Activated CD4-positive, alpha-beta T cell treated with anti-CD3 and anti-CD28 coated beads, Interleukin-2, amount 10 ng/mL, durations not matched to agents 7 days and 5 days (primary cell): ENCODE measurements at regions not wholly inside any gene's neighbourhood (a gene's known extent, or its start where the extent isn't known, plus 50 kb on each side); places are given as distances from the start of the nearest gene placed in this dataset.

Experiments
- CTCF ChIA-PET: fragments of 350-600 bp; sonication (Branson Sonifier 250); formaldehyde crosslinking; loops from one replicate; lab custom pipeline; 2021; ENCODE audit warnings: antibody characterized with exemption; lab: Charles Lee
- POLR2A ChIA-PET: fragments of 350-600 bp; sonication (Branson Sonifier 250); formaldehyde crosslinking; loops from one replicate; lab custom pipeline; 2021; ENCODE audit warnings: antibody characterized with exemption; lab: Charles Lee
- DNase-seq: peaks from one replicate; pipeline ENCODE4 v3.0.0-alpha.2; 2020
- H3K27ac Mint-ChIP-seq: one replicate; pipeline ENCODE4 v1.8.0; 2021; ENCODE audit warnings: mild to moderate bottlenecking, moderate library complexity, mixed read lengths
- H3K27me3 Mint-ChIP-seq: one replicate; pipeline ENCODE4 v1.8.0; 2021; ENCODE audit warnings: mixed read lengths
- H3K36me3 Mint-ChIP-seq: one replicate; pipeline ENCODE4 v1.8.0; 2021; ENCODE audit warnings: low read depth, mixed read lengths
- H3K4me1 Mint-ChIP-seq: one replicate; pipeline ENCODE4 v1.8.0; 2021; ENCODE audit warnings: mixed read lengths
- H3K4me3 Mint-ChIP-seq: one replicate; pipeline ENCODE4 v1.8.0; 2021; ENCODE audit warnings: mild to moderate bottlenecking, moderate library complexity, mixed read lengths
- H3K9me3 Mint-ChIP-seq: one replicate; pipeline ENCODE4 v1.8.0; 2021; ENCODE audit warnings: mixed read lengths

- H3K27ac Mint-ChIP-seq = no peak overlapping the region
- H3K36me3 Mint-ChIP-seq = no peaks in the 10 kb centered on the region
- H3K27me3 Mint-ChIP-seq = no peaks in the 10 kb centered on the region
- CTCF ChIA-PET = no interaction called here
- peaks cover 4% of the 10 kb centered on the region for H3K9me3 Mint-ChIP-seq
- DNase-seq = no peak
- POLR2A ChIA-PET = no interaction called here
- no peaks in the 10 kb centered on the region for H3K4me1 Mint-ChIP-seq
- no peak overlapping the region for H3K4me3 Mint-ChIP-seq
These were observed 320.9 kb upstream of the KLF4 start for GRCh38 chr9:107810461-107810961.

GRCh38 chr9:107809871-107810460 lies 320.4 kb upstream of the KLF4 start:
- Mint-ChIP-seq H3K27me3 (no peaks in the 10 kb centered on the region), H3K36me3 (no peaks in the 10 kb centered on the region), H3K9me3 (peaks cover 4% of the 10 kb centered on the region), H3K4me3 (no peak overlapping the region), H3K4me1 (no peaks in the 10 kb centered on the region), H3K27ac (no peak overlapping the region)
- DNase-seq = no peak
- ChIA-PET POLR2A (interaction anchor here (0.6 kb wide), 1 partner anchor 1639 kb away, joined by 3 read pairs; no protein-coding TSS in a partner anchor), CTCF (no interaction called here)

- H3K27me3 Mint-ChIP-seq = no peaks in the 10 kb centered on the region
- H3K4me1 Mint-ChIP-seq = no peaks in the 10 kb centered on the region
- no peak overlapping the region for H3K27ac Mint-ChIP-seq
- no peak overlapping the region for H3K4me3 Mint-ChIP-seq
- H3K36me3 Mint-ChIP-seq = no peaks in the 10 kb centered on the region
- H3K9me3 Mint-ChIP-seq = peaks cover 2% of the 10 kb centered on the region
- CTCF ChIA-PET = no interaction called here
- DNase-seq = no peak
- POLR2A ChIA-PET = no interaction called here
These were observed 317.6 kb upstream of the KLF4 start for GRCh38 chr9:107807183-107807582.

GRCh38 chr9:107805201-107805600 lies 315.6 kb upstream of the KLF4 start:
- no peaks in the 10 kb centered on the region for H3K36me3 Mint-ChIP-seq
- H3K27ac Mint-ChIP-seq = no peak overlapping the region
- no peak overlapping the region for H3K4me3 Mint-ChIP-seq
- CTCF ChIA-PET = no interaction called here
- POLR2A ChIA-PET = no interaction called here
- peaks cover 4% of the 10 kb centered on the region for H3K9me3 Mint-ChIP-seq
- H3K4me1 Mint-ChIP-seq = no peaks in the 10 kb centered on the region
- no peak for DNase-seq
- H3K27me3 Mint-ChIP-seq = no peaks in the 10 kb centered on the region

- Mint-ChIP-seq H3K27ac (no peak overlapping the region), H3K9me3 (no peaks in the 10 kb centered on the region), H3K4me3 (no peak overlapping the region), H3K4me1 (no peaks in the 10 kb centered on the region), H3K27me3 (no peaks in the 10 kb centered on the region), H3K36me3 (no peaks in the 10 kb centered on the region)
- POLR2A ChIA-PET = no interaction called here
- DNase-seq = no peak
- CTCF ChIA-PET = no interaction called here
These were observed 304.7 kb upstream of the KLF4 start for GRCh38 chr9:107794259-107794658.

- DNase-seq = no peak
- Mint-ChIP-seq H3K36me3 (no peaks in the 10 kb centered on the region), H3K4me3 (no peak overlapping the region), H3K27ac (no peak overlapping the region), H3K4me1 (no peaks in the 10 kb centered on the region), H3K27me3 (no peaks in the 10 kb centered on the region), H3K9me3 (peaks cover 4% of the 10 kb centered on the region)
- CTCF ChIA-PET = no interaction called here
- POLR2A ChIA-PET = no interaction called here
These were observed 304.0 kb upstream of the KLF4 start for GRCh38 chr9:107793541-107793940.

GRCh38 chr9:107792596-107792995 lies 303.0 kb upstream of the KLF4 start:
- DNase-seq = no peak
- ChIA-PET POLR2A (no interaction called here), CTCF (interaction anchor here (0.7 kb wide), 1 partner anchor 694 kb away, joined by 3 read pairs; no protein-coding TSS in a partner anchor)
- Mint-ChIP-seq H3K27me3 (no peaks in the 10 kb centered on the region), H3K27ac (no peak overlapping the region), H3K36me3 (no peaks in the 10 kb centered on the region), H3K4me1 (no peaks in the 10 kb centered on the region), H3K4me3 (no peak overlapping the region), H3K9me3 (peaks cover 4% of the 10 kb centered on the region)

GRCh38 chr9:107792006-107792405 lies 302.4 kb upstream of the KLF4 start:
- POLR2A ChIA-PET = no interaction called here
- H3K36me3 Mint-ChIP-seq = no peaks in the 10 kb centered on the region
- H3K27ac Mint-ChIP-seq = no peak overlapping the region
- H3K9me3 Mint-ChIP-seq = peaks cover 4% of the 10 kb centered on the region
- H3K4me1 Mint-ChIP-seq = no peaks in the 10 kb centered on the region
- no peak overlapping the region for H3K4me3 Mint-ChIP-seq
- CTCF ChIA-PET = no interaction called here
- no peak for DNase-seq
- no peaks in the 10 kb centered on the region for H3K27me3 Mint-ChIP-seq

- peaks cover 4% of the 10 kb centered on the region for H3K9me3 Mint-ChIP-seq
- no peaks in the 10 kb centered on the region for H3K4me1 Mint-ChIP-seq
- DNase-seq = no peak
- ChIA-PET POLR2A (no interaction called here), CTCF (no interaction called here)
- no peaks in the 10 kb centered on the region for H3K27me3 Mint-ChIP-seq
- H3K4me3 Mint-ChIP-seq = no peak overlapping the region
- no peaks in the 10 kb centered on the region for H3K36me3 Mint-ChIP-seq
- H3K27ac Mint-ChIP-seq = no peak overlapping the region
These were observed 299.6 kb upstream of the KLF4 start for GRCh38 chr9:107789001-107789700.

- ChIA-PET CTCF (no interaction called here), POLR2A (no interaction called here)
- peaks cover 4% of the 10 kb centered on the region for H3K9me3 Mint-ChIP-seq
- no peaks in the 10 kb centered on the region for H3K27me3 Mint-ChIP-seq
- no peak overlapping the region for H3K27ac Mint-ChIP-seq
- no peak overlapping the region for H3K4me3 Mint-ChIP-seq
- DNase-seq = no peak
- H3K4me1 Mint-ChIP-seq = no peaks in the 10 kb centered on the region
- no peaks in the 10 kb centered on the region for H3K36me3 Mint-ChIP-seq
These were observed 297.0 kb upstream of the KLF4 start for GRCh38 chr9:107786561-107786960.

GRCh38 chr9:107784235-107784958 lies 294.8 kb upstream of the KLF4 start:
- no peaks in the 10 kb centered on the region for H3K27me3 Mint-ChIP-seq
- H3K4me3 Mint-ChIP-seq = no peak overlapping the region
- H3K36me3 Mint-ChIP-seq = no peaks in the 10 kb centered on the region
- peaks cover 4% of the 10 kb centered on the region for H3K9me3 Mint-ChIP-seq
- H3K27ac Mint-ChIP-seq = no peak overlapping the region
- DNase-seq = no peak
- H3K4me1 Mint-ChIP-seq = no peaks in the 10 kb centered on the region
- ChIA-PET CTCF (no interaction called here), POLR2A (no interaction called here)

- CTCF ChIA-PET = no interaction called here
These were observed 293.2 kb upstream of the KLF4 start for GRCh38 chr9:107782789-107783188.

GRCh38 chr9:107782381-107782780 lies 292.8 kb upstream of the KLF4 start:
- no peaks in the 10 kb centered on the region for H3K9me3 Mint-ChIP-seq
- no peak overlapping the region for H3K27ac Mint-ChIP-seq
- H3K4me1 Mint-ChIP-seq = no peaks in the 10 kb centered on the region
- no peak overlapping the region for H3K4me3 Mint-ChIP-seq
- no peak for DNase-seq
- POLR2A ChIA-PET = no interaction called here
- CTCF ChIA-PET = no interaction called here
- H3K27me3 Mint-ChIP-seq = no peaks in the 10 kb centered on the region
- H3K36me3 Mint-ChIP-seq = no peaks in the 10 kb centered on the region

More at GRCh38 chr9:107782789-107783188, 293.2 kb upstream of the KLF4 start:
- no peak for DNase-seq
- Mint-ChIP-seq H3K4me1 (no peaks in the 10 kb centered on the region), H3K9me3 (no peaks in the 10 kb centered on the region), H3K4me3 (no peak overlapping the region), H3K36me3 (no peaks in the 10 kb centered on the region), H3K27ac (no peak overlapping the region), H3K27me3 (no peaks in the 10 kb centered on the region)
- POLR2A ChIA-PET = no interaction called here
